HG03060 (cell line): ENCODE measurements at regions not wholly inside any gene's neighbourhood (a gene's known extent, or its start where the extent isn't known, plus 50 kb on each side); places are given as distances from the start of the nearest gene placed in this dataset.

Experiments
- ATAC-seq: cut with Tn5 transposase; IDR thresholded peaks from one replicate; pipeline ENCODE4 v1.9.1; 2021; ENCODE audit warnings: low read depth, moderate number of reproducible peaks; ENCODE audit not compliant: unreplicated experiment

GRCh38 chr5:51027271-51027670 is 356.0 kb upstream of the ISL1 start:
- no peak for ATAC-seq

GRCh38 chr5:51028394-51028793 is 354.9 kb upstream of the ISL1 start:
- no peak for ATAC-seq

DNA sequence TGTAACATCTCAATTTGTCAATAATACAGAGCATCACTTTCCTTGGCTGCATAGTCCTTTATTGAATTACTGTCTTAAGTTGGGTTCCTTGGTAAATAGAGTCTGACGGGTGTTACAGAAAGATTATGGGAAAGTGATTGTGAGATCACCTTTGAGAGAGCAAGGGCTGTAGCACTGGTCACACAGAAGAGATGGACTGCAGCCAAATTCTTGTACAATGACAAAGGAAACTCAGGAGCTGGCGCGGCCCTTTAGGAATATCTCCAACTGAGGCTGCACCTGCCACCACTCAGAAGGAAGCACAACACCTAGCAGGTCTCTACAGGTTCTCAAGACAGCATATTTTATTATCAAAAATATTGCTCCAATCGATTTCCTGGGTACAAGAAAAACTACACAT is 350.0 kb upstream of the ISL1 start:
- no peak for ATAC-seq

DNA sequence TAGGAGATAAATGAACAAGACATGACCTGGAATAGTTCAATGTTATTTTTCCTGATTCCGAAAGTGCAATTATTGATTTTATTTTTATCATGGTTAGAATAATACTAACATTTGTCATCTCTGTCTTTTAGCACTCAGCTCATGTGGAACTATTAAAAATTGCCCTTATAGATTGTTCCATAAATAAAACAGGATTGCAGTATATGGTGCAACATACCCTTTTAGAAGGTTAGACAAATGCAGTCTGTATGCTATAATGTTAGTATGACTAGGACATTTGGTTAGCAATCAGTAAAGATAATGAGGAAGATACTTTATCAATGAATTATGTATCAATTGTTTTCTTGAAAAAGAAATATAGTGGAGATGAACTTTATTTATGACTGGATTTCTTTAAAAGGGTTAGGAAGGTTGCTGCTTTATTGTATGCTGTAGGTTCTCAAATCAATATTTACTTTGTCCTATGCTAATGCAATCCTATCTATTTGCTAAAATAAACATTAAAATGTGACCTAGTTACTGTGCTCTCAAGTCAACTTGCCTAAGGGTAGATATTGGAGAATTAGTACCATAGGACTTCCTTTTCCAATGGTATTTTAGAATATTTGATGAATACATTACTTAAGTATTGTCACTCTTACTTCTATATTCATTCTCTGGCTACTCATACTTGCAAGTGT is 348.9 kb upstream of the ISL1 start:
- no peak for ATAC-seq

- no peak for ATAC-seq
Observed at GRCh38 chr5:51039424-51040329, 343.6 kb upstream of the ISL1 start.

DNA sequence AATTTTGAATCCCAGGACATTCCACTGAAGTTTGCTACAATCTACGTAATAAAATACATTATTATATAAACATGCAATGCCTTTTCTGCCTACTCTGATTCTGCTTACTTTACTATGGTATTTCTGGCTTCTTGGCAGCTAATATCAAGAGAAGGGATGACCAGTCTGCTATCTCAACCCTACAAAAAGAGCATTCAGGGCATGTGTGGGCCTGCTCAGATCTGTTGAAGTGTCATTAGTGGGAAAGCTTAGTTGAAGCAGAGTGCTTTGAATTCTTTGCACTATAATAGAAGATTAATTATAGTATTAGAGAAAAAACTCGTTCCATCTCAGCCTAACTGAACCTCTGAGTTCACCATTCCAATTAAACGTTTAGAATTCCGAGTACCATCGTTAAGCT is 339.5 kb upstream of the ISL1 start:
- ATAC-seq: no peak

DNA sequence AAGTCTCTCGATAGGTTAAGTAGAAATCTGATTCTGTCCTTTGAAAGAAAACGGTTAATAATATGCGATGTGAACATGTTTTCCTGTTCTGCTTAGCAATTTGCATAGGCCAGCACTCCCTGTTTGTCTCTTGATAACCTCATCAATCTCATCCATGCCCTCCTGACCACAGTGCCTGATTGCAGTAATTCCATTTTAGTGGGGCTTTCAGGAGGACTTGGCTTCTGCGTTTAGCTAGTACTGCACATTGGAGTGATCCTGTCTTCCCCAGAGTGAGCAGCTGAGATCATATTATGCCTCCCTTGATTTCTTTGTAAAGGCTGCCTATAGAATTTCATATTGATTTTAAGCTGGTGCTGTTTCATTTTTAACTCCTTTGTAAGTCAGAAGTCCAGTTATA is 335.9 kb upstream of the ISL1 start:
- no peak for ATAC-seq

DNA sequence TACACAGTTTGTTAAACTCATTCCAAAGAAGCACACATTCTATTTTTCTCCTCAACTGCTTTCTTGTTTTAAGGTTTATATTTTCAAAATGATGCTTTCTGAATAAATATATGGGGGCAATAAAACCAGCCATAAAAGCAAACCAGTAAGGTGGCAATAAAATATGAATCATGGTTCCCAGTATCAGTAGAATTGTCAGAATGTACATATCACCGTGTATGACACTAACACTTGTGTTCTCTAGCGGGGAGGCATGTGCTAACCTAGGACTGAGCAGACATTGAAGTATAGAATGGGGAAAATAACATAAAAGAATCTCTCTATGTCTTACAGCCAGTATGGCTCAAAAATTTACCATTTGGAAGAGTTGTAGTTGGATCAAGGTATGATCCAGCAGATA is 329.9 kb upstream of the ISL1 start:
- ATAC-seq: no peak

GRCh38 chr5:51060953-51061352 is 322.3 kb upstream of the ISL1 start:
- ATAC-seq: no peak

DNA sequence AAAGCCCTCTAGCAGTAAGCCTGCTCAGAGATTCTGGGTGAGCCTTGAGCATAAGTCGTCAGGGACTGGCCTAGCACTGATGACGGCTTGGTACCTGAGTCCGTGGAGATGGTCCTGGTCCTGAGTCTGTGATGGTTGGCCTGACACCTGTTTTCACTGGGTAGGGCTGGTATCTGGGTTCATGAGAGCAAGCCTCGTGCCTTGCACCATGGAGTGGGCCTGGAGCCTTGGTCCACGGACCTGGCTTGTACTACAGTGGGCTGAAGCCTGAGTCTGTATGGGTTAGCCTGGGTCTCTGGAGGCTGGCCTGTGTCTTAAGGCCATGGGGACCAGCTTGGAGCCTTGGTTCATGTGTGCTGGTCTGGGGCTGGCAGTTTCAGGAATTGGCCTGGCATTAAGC is 310.3 kb upstream of the ISL1 start:
- no peak for ATAC-seq

- no peak for ATAC-seq
Observed at GRCh38 chr5:51082741-51083140, 300.5 kb upstream of the ISL1 start.

DNA sequence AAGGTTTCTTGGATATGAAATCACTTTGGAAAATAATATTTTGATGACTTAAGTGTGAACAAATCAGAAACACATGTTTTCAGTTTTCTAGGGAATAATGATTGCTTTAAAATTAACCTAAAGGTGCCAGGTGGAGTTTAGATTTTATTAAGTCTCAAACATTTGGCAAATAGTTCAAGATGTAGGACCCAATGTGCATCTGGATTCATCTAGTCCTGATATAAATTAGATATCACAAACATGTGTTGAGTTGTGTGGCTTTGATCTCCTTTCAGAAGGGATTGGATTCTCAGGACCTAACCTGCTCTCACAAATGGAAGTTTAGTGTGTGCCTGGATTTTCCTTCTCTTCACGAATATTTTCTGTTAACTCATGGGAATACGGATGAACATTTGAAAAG is 291.4 kb upstream of the ISL1 start:
- ATAC-seq: no peak

- ATAC-seq: no peak
Observed at GRCh38 chr5:51095486-51095885, 287.8 kb upstream of the ISL1 start.

- ATAC-seq: no peak
Observed at GRCh38 chr5:51096859-51097258, 286.4 kb upstream of the ISL1 start.

DNA sequence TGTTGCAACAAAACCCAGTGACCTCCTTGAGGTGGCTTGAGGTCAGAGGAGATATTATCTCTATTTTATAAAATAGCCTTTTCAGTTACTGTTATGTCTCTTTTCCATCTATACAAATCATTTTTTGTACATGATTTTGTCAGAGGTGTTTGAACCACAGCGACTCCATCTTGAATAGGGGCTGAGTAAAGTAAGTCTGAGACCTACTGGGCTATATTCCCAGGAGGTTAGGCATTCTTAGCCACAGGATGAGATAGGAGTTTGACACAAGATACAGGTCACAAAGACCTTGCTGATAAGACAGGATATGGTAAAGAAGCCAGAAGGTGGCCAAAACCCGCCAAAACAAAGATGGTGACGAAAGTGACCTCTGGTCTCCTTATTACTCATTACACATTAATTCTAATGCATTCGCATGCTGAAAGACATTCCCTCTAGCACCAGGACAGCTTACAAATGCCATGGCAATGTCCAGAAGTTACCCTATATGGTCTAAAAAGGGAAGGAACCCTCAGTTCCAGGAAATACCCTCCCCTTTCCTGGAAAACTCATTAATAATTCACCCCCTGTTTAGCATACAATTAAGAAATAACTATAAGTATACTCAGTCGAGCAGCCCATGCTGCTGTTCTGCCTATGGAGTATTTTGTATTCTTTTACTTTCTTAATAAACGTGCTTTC is 283.9 kb upstream of the ISL1 start:
- ATAC-seq: no peak

DNA sequence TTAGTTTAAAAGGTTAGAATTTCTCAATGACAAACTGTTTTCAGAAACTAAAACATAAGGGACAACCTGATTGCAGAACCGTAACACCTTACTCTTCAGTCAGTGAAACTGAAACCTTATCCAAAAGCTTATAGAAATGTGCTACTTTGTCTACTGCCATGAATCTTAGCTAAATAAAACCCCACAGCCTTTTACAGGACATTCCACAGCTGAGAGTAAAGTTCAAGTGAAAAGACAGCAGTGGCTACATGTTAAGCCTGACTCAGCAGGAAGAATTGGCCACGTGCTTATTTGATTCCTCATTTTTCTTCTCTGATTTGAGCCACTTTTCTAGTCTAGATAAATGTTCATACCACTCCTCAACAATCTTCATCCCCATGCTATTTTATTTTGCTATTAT is 278.7 kb upstream of the ISL1 start:
- no peak for ATAC-seq

DNA sequence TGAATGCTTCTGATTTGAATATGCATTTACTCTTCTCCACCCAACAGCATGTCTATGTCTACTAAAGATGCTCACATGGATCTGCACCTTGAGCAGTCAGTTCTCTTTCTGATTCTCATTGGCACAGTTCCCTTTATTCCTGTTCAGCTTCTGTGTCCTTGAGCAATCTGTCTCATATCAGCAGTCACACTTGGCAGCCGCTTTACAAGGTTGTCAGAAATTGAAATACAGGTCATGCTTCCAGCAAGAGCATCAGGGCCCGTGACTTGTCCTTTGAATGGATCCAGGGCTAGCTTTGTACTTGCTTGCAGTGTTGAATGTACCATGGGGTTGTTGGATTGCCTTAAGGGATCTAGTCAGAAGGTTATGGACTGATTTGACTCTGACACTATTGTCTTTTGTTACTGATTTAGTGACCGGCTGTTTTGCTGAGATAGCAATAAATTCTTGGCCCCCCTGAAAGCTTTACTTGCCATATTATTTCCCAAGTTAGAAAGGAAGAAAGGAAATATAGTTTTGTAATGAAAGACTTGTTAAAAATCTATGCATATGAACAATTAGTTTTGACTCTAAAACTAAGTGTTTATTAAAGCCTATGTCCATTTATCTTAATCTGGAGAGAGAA is 273.4 kb upstream of the ISL1 start:
- ATAC-seq: no peak

DNA sequence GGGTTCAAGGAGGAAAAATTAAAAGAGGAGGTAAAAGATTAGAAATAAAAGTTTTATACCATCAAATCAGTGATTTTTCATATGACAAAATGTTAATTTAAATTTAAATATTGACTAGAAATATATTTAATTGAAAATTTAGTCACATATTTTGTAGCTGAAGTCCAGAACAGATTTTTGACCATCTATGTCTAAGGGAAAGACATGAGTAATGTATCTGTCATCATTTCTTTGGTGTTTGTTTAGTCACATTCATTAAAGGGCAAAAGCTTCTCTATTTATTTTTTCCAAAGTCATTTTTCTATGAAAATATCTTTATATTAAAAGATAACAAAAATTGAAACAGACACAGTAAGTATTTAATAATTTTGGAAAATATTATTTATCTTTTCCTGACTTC is 252.0 kb upstream of the ISL1 start:
- ATAC-seq: no peak

GRCh38 chr5:51138164-51138563 is 245.1 kb upstream of the ISL1 start:
- no peak for ATAC-seq

- no peak for ATAC-seq
Observed at GRCh38 chr5:51148437-51148836, 234.8 kb upstream of the ISL1 start.

GRCh38 chr5:51156222-51156621 is 227.0 kb upstream of the ISL1 start:
- ATAC-seq: no peak
